HG03108 (cell line): ENCODE measurements at regions not wholly inside any gene's neighbourhood (a gene's known extent, or its start where the extent isn't known, plus 50 kb on each side); places are given as distances from the start of the nearest gene placed in this dataset.
A peak's percentile ranks its signal among the peaks of the same experiment; 100 is the strongest.
"Not testable (repeated sequence)": the region's sequence is repeated elsewhere in the genome, so short reads cannot be mapped to it uniquely, and the experiment has no call there.

Experiments
- ATAC-seq: cut with Tn5 transposase; IDR thresholded peaks from one replicate; pipeline ENCODE4 v1.9.1; 2021; ENCODE audit warnings: moderate library complexity; ENCODE audit not compliant: unreplicated experiment

DNA sequence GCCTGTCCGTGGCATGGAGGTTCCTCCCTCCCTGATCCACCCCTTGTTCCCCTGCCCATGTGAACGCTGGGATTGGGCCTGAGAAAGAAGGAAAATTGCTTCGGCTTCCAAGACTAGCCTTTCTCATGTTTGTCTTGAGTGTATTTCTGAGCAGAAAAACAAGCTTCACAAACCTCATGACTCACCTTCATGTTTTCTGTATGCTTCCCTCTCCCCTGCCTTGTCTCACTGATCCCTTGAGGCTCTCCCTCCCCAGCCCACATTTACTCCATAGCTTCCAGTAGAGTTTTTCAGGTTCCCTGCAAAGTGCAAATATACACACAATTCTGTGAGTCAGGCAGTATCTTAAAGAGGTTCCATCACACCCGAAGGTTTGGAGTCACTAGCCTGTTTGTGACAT, 572.4 kb downstream of the UQCRFS1 start:
- no peak for ATAC-seq

DNA sequence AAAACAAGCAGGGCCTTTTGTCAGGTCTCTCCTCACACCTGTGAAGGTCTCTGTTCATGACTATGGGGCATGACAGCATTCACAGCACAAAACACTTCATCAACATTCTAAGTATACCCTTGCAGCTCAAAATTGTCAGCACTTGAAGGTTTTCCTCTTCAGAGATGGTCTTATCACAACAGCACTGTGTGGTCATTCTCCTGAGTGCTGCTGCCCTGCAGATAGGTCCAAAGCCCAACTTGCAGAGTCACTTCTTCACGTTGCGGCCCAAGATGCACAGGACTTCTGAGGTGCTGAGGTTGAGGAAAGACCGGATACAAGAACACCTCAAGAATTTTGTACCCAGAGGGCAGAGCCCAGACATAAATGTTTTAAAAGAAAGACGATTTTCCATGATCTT, 574.5 kb downstream of the UQCRFS1 start:
- no peak for ATAC-seq

DNA sequence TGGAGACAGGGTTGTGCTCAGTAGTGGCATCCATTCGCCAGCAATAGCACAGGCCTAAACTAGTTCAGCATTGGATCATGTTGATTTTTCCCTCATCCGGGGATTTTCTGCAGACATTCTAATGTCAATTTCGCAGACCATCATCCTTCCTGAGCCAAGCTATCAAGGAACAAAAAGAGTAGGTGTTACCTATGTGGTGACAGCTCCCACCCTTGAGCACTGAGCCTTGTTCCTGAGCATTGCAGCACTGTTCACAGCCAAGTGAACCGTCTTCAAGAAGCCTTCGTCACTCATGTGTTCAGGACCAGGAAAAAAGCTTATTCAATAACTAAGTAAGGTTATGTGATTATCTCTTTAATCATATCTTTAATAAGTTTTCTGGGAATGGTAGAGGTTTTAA, 576.2 kb downstream of the UQCRFS1 start:
- no peak for ATAC-seq

DNA sequence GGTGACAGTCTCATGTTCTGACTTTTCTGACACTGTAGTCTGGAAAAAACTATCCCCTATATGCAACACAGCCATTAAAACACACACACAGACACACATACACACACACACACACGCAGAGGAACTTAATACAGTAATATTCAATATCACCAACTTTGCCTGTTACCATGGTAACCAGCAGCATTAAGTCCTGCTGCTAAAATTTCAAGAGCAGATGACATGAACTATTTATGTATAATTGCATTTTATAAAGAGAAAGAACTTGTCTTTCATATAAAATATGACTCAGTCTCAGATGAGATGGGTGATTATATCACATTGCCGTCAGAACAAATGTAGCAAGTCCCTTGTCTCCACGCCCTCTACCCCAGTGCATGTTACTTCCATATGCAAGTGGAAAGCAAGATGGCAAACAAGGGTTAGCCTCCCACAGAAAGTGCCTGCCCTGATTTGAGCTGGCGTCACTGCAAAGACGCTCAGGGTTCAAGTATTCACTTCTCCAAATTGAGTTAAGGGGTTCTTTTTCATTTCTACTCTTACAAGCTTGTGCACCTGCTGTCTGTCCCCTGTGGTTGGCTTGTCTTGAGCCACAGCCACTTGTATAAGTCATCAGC, 576.8 kb downstream of the UQCRFS1 start:
- no peak for ATAC-seq

DNA sequence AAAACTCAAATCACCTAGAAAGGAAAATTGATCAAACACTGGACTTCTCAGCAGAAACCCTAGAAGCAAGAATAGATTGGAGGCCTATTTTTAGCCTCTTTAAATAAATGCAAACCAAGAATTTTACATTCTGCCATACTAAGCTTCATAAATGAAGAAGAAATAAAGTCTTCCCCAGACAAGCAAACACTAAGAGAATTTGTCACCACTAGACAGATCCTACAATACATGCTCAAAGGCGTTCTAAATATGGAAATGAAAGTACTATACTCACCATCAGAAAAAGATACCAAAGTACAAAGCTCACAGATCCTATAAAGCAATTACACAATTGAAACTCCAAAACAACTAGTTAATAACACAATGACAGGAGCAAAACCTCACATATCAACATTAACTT, 578.1 kb downstream of the UQCRFS1 start:
- no peak for ATAC-seq

DNA sequence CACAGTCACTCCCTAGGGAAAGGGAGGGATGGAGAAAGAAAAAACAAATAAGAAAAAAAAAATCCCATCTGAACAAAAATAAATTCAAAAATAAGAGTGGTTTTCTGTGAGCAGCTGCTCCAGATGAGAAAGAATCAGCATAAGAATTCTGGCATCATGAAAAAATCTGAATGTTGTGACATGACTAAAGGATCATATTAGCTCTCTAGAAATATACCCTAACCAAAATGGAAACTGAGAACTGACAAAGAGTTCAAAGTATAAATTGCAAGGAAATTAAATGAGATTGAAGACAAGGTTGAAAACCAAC, 579.0 kb downstream of the UQCRFS1 start:
- ATAC-seq: no peak

DNA sequence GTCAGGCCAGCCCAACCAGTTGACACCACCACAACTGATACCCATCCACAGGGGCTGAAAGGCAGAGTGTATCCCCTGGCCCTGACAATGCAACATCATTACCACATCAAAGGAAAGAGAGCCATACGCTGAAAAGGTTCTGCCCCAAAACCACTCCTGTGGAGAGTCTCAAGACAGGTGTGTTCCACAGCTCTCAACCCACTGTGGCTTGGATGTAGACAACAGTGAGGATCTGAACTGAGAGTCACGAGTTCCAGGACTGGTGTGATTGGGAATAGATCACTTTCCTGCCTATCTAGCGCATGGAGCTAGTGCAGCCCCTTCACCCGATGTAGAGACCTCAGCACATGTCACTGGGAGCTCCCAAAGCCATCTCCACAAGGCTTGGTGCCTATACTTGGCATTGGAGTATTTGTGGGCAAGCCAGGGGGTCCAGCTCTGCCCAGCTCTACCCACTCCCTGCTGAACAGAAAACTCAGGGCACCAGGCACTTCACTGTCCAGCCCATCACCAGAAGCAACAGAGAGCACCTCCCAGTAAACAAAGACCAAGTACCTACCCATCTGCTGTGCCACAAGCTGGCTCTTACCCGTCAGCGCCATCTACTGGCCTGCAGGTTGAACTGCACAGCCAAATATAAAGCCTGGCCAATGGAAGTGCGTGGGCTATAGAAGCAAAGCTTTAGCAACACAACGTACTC, 579.5 kb downstream of the UQCRFS1 start:
- no peak for ATAC-seq

DNA sequence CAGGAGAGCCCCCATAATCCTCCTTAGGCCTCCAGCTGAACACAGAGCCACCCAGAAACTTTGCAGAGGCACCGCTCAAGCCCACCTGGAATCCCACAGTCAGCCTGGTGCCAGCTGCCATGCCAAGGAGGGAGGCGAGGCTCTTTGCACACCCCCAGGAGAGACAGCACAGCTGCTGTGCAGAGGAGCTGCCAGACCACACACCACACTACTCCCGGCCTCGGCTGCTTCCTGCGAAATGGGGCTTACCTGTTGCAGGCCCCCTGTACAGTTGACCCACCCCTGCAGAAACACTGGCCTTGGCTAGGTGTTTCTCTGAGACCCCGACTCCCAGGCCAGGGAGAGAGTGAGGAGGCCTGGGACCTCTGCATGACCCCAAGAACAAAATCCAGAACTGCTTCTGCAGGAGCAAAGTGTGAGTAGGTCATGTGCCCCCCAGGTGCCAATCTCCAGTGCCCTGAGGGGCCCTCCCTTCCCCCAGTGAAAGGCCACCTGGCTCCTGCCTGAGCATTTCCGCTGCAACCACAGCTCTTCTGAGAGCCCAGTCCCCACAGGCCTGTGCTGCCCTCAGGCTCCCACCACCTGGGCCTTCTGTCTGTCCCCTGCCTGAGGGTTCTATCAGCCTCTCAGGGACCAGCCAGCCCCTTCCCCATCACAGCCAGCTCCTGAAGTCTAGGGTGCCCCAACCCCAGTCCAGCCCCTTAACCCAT, 580.4 kb downstream of the UQCRFS1 start:
- peak; percentile 50 for ATAC-seq

DNA sequence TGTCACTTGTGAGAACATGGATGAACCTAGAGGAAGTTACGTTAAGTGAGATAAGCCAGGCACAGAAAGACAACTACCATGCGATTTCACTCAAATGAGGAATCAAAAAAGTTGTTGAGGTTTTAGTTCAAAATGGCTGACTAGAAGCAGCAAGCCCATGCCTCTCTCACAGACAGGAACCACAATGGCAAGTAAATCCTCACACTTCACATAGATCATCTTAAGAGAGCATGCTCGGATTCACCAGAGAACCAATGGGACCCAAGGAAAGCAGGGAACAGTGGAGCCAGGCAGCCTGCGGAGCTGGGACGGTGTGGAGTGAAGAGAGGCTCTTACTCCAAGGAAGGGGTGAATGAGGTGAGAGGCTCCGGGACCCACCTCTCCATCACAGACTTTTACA, 581.0 kb downstream of the UQCRFS1 start:
- ATAC-seq: no peak

DNA sequence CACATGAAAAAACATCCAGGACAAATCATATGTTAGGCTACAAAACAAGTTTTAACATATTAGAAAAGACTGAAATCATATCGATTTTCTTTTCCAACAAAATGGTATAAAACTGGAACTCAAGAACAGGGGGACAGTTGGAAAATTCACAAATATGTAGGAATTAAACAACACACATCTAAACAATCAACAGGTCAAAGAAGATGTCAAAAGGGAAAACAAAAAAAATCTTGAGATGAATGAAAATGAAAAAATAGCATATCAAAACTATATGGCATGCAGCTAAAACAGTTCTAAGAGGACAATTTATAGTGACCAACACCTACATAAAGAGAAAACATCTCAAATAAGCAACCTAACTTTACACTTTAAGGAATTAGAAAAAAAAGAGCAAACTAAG, 585.3 kb downstream of the UQCRFS1 start:
- no peak for ATAC-seq

DNA sequence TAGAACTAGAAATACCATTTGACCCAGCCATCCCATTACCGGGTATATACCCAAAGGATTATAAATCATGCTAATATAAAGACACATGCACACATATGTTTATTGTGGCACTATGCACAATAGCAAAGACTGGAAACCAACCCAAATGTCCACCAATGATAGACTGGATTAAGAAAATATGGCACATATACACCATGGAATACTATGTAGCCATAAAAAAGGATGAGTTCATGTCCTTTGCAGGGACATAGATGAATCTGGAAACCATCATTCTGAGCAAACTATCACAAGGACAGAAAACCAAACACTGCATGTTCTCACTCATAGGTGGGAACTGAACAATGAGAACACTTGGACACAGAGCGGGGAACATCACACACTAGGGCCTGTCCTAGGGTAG, 586.5 kb downstream of the UQCRFS1 start:
- not testable (repeated sequence) for ATAC-seq

DNA sequence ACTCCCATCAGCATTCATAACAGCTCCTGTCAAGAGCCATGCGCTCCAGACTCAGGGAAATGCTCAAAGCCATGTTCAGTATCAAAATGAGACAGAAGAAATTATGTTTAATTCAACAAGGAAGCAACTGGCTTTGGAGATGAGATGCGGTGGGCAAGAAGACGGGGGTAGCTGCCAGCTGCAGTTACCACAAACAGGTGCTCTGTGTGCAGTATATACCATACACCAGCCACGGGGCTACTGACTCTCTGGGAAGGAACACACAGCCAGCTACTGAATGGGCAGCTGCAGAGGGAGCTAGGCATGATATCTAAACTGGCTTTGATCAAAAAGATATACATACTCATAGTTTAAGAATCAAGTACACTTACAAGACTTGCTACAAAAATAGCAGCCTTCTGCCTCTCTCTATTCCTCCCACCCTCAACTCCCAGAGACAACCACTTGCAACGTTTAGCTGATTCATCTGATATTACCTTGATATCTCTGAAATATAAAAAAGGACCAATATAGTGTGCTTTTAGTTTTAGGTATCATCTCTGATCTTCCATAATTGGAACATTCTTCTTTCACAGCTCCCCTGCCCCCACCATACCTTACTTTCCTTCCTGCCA, 593.0 kb downstream of the UQCRFS1 start:
- ATAC-seq: no peak

DNA sequence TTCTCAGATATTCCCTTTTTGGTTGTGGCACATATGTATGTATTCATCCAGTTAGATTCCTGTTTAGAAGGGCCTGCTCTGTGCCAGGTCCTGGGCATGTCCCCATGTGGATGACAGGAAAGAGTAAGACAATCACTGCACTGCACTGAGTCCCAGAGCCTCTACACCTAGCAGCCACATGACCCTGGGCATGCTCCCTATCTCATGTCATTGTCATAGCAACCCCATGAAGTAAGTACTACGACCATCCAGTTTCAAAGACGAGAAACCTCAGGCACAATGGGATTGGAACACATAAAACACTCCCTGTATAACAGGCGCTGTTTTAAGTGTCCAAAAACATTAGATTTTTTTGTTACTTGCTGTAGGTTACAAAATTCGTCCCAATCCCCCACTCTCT, 594.4 kb downstream of the UQCRFS1 start:
- ATAC-seq: no peak

DNA sequence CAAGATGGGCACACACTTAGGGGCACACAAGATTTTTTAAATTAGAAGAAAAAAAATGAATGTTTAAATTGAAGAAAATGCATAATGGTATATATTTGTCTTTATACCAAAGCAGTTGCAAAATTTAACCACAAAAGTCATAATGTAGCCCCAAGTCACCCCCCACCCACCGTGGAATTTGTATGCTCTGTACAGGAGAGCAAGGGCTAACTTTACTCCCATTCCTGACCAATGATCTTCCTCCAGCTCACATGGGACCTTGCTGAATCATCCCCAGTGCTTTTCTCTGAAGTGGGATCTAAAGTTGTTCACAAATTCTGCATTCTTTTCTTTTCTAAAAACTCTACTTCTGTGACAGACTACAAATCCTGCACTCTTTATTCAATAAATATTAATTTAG, 597.0 kb downstream of the UQCRFS1 start:
- no peak for ATAC-seq

DNA sequence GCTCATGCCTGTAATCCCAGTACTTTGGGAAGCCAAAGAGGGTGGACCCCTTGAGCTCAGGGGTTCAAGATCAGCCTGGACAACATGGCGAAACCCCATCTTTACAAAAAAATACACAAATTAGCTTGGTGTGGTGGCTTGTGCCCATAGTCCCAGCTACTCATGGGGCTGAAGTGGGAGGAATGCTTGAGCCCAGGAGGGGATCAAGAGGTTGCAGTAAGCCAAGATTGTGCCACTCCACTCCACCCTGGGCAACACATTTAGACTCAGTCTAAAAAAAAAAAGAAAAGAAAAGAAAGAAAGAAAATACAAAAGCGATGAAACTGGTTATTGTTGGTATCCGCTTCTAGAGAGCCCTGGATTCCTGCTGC, 597.4 kb downstream of the UQCRFS1 start:
- no peak for ATAC-seq

DNA sequence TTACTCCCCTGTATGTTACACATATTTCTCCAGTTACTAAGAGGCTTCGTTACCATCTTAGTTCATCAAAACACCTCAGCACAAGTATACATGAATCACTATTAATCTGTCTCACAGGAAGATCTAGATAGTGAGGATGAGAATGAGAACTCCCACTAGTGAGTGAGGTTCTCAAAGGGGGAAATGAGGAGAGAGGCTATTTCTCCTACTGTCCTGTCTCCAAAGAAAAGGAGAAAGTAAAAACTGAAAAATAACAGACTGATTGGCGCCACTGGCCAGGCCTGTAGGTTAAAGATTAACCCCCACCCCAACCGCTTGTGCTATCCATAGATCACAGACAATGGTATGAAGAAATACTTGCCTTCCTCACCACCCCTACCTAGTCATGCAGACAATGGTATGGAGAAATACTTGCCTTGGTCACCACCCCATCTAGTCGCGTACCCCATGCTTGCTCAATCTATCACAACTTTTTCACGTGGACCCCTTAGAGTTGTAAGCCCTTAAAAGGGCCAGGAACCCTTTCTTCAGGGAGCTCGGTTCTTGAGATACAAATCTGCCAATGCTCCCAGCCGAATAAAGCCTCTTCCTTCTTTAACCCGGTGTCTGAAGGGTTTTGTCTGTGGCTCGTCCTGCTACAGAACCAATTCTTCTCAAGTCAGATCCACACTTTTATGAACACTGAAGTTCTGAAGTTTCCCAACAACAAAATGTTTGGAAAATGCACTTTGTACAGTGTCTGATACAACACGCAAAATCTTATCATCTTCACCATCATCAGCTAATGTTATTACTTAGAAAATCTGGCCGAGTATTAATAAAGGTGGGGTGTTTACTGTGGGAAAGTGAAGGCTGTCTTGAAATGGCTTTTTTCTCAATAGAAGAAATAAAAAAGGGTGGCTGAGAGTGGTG, 598.1 kb downstream of the UQCRFS1 start:
- ATAC-seq: no peak

DNA sequence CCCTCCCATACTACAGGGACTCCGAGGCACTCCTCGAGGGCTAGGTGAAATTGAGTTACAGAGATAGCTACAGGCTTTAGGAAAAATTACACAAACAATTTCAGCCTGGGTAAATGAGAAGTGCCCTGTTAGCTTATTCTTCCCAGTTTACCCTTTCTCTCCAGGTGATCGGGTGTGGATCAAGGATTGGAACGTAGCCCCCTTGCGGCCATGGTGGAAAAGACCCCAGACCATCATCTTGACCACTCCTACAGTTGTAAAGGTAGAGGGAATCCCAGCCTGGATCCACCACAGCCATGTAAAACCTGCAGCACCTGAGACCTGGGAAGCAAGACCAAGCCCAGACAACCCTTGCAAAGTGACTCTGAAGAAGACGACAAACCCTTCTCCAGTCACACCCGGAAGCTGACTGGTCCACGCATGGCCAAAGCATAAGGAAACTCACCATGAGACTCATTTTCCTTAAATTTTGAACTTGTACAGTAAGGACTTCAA, 600.6 kb downstream of the UQCRFS1 start:
- ATAC-seq: no peak

DNA sequence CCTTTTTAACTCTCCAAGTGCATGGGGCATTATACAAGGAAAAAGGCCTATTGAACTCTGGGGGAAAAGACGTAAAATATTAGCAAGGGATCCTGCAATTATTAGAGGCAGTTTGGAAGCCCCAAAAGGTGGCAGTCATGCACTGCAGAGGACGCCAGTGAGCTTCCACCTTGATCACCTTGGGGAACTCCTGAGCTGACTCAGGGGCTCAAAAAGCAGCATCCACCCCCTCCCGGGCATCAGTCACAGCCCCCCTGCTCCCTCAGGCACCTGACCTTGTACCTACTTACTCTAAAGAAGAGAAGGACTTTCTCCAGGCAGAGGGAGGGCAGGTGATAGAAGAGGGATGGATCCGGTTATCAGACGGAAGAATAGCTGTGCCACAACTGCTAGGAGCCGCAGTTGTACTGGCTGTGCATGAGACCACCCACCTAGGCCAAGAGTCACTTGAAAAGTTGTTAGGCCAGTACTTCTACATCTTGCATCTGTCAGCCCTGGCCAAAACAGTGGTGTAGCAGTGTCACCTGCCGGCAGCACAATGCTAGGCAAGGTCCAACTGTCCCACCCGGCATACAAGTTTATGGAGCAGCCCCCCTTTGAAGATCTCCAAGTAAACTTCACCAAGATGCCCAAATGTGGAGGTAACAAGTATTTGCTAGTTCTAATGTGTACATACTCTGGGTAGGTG, 601.6 kb downstream of the UQCRFS1 start:
- not testable (repeated sequence) for ATAC-seq

DNA sequence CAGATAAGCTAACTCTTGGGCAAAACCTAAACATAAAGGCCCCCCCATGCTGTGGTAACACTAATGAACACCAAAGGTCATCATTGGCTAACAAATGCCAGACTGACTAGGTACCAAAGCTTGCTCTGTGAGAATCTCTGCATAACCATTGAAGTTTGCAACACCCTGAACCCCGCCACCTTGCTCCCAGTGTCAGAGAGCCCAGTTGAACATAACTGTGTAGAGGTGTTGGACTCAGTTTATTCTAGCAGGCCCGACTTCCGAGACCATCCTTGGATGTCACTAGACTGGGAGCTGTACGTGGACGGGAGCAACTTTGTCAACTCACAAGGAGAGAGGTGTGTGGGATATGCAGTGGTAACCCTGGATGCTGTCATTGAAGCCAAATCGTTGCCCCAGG, 602.2 kb downstream of the UQCRFS1 start:
- ATAC-seq: no peak

DNA sequence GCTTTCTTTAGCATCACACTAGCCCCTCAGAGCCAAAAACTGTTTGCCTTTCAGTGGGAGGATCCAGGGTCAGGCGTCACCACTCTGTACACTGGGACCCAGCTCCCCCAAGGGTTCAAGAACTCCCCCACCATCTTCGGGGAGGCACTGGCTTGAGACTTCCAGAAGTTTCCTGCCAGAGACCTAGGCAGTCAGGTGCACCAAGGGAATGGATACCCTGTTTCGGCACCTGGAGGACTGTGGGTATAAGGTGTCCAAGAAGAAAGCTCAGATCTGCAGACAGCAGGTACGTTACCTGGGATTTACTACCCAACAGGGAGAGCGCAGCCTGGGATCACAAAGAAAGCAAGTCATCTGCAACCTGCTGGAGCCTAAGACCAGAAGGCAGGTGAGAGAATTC, 603.0 kb downstream of the UQCRFS1 start:
- ATAC-seq: no peak
